GM23338 (cell line): ENCODE measurements at regions not wholly inside any gene's neighbourhood (a gene's known extent, or its start where the extent isn't known, plus 50 kb on each side); places are given as distances from the start of the nearest gene placed in this dataset.

Experiments
- CTCF ChIP-seq, 2 experiments: fragments of 200-600 bp in 1 of 2; sonication (generic) in 1 of 2; conservative IDR thresholded peaks; 2 replicates each; pipeline versions ENCODE4 v1.5.1 to v1.6.1; 2016 to 2017; ENCODE audit warnings: antibody characterized with exemption in 2 of 2, low read depth in 2 of 2, mild to moderate bottlenecking in 2 of 2, moderate library complexity in 1 of 2
- EZH2 ChIP-seq: fragments of 200-600 bp; sonication (generic); IDR thresholded peaks from one replicate; pipeline ENCODE4 v1.8.0; 2017; ENCODE audit warnings: antibody characterized with exemption, mild to moderate bottlenecking, low read depth; ENCODE audit not compliant: unreplicated experiment
- EZH2phosphoT487 ChIP-seq: fragments of 200-600 bp; sonication (generic); IDR thresholded peaks from one replicate; pipeline ENCODE4 v1.8.1; 2018; ENCODE audit warnings: antibody characterized with exemption; ENCODE audit not compliant: unreplicated experiment

GRCh38 chr18:54720620-54721019, 107.7 kb upstream of the RAB27B start:
- TF ChIP-seq CTCF (conservative IDR thresholded peaks at IDR 0.05; ENCODE audit: low read depth in 2 of 2) (no peak), EZH2 (no peak), EZH2phosphoT487 (no peak)
